Spleen (tissue), 7 donors: ENCODE measurements at regions not wholly inside any gene's neighbourhood (a gene's known extent, or its start where the extent isn't known, plus 50 kb on each side); places are given as distances from the start of the nearest gene placed in this dataset.

Experiments used
- POLR2AphosphoS5 ChIP-seq, 3 donors: sonication (generic); formaldehyde crosslinking; IDR thresholded peaks; one replicate each; pipeline ENCODE4 v1.5.1; 2017; ENCODE audit warnings: antibody characterized with exemption in 3 of 3
- TF ChIP-seq, protein P1 (sequence below), 11 experiments: fragments of 200-600 bp in 7 of 11; fragments of 450-650 bp in 4 of 11; sonication (generic) in 4 of 11; IDR thresholded peaks in 8 of 11; conservative IDR thresholded peaks in 3 of 11; 1 replicate in 7 of 11; 2 replicates in 4 of 11; pipeline versions ENCODE4 v1.4.0 to v1.8.0; 2016 to 2021; ENCODE audit warnings: antibody characterized with exemption in 11 of 11, inconsistent platforms in 4 of 11, mild to moderate bottlenecking in 1 of 11
- donor health status: DM: no; HTN: no; CAD: no; lungs with moderate emphysema.
- donor health status: DM: no; HTN: no; CAD: no.
- donor health status: DM: no; HTN: no; CAD: no.

DNA sequence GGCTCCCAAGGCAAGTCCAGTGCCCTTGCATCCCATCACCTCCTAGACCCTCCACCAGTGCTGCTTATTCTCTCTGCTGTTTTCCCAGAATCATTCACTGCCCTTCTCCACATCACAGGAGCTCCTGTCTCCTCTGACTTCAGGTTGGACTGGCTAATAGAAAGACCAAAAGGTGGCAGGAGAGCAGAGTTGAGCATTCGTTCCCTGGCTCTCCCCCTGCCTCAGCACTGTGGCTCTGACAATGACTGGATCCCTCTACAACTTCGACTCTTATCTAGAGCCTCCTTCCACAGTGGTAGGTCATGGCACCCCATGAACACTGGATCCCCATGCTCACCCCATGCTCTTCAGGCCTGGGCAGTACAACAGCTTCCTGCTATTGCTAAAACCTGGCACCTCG is 243.6 kb downstream of the LRRN1 start:
- TF ChIP-seq, protein P1, sequence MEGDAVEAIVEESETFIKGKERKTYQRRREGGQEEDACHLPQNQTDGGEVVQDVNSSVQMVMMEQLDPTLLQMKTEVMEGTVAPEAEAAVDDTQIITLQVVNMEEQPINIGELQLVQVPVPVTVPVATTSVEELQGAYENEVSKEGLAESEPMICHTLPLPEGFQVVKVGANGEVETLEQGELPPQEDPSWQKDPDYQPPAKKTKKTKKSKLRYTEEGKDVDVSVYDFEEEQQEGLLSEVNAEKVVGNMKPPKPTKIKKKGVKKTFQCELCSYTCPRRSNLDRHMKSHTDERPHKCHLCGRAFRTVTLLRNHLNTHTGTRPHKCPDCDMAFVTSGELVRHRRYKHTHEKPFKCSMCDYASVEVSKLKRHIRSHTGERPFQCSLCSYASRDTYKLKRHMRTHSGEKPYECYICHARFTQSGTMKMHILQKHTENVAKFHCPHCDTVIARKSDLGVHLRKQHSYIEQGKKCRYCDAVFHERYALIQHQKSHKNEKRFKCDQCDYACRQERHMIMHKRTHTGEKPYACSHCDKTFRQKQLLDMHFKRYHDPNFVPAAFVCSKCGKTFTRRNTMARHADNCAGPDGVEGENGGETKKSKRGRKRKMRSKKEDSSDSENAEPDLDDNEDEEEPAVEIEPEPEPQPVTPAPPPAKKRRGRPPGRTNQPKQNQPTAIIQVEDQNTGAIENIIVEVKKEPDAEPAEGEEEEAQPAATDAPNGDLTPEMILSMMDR (IDR thresholded peaks at IDR 0.05 in 8 of 11, conservative IDR thresholded peaks at IDR 0.05 in 3 of 11) = no peak
- no peak for TF ChIP-seq POLR2AphosphoS5 (IDR thresholded peaks at IDR 0.05)
